ENCODE measurements at regions not wholly inside any gene's neighbourhood (a gene's known extent, or its start where the extent isn't known, plus 50 kb on each side); places are given as distances from the start of the nearest gene placed in this dataset.
"Not testable (repeated sequence)": the region's sequence is repeated elsewhere in the genome, so short reads cannot be mapped to it uniquely, and the experiment has no call there.

DNA sequence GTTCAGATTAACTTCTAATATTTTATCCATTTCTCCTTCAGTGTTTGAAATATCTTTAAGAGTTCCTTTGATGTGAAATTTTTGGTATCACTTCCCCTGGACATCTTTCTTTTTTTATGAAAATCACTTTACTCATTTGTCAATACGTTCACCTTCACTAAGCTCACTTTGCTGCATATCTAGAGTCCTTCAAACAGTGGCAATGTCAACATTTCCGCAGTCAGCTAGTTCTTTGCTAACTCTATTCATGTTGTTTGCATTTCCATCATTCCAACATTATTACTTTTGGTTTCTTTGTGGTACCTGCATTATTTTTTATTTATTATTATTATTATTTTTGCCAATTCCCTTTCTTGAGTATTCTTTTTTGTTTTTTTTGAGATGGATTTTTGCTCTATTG, 203.0 kb downstream of the GPAT3 start:
- H3K27me3 ChIP-seq: no peaks in the 10 kb centered on the region
- no peak for DNase-seq (ENCODE audit: low read depth in 1 of 2, low spot score in 1 of 2)
- H3K9me3 ChIP-seq (ENCODE audit: low read depth): no peaks in the 10 kb centered on the region
- TF ChIP-seq, protein P1, sequence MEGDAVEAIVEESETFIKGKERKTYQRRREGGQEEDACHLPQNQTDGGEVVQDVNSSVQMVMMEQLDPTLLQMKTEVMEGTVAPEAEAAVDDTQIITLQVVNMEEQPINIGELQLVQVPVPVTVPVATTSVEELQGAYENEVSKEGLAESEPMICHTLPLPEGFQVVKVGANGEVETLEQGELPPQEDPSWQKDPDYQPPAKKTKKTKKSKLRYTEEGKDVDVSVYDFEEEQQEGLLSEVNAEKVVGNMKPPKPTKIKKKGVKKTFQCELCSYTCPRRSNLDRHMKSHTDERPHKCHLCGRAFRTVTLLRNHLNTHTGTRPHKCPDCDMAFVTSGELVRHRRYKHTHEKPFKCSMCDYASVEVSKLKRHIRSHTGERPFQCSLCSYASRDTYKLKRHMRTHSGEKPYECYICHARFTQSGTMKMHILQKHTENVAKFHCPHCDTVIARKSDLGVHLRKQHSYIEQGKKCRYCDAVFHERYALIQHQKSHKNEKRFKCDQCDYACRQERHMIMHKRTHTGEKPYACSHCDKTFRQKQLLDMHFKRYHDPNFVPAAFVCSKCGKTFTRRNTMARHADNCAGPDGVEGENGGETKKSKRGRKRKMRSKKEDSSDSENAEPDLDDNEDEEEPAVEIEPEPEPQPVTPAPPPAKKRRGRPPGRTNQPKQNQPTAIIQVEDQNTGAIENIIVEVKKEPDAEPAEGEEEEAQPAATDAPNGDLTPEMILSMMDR (IDR thresholded peaks at IDR 0.05; ENCODE audit: low read depth, low read length): no peak
- H3K27ac ChIP-seq: no peak overlapping the region
- H3K36me3 ChIP-seq: no peaks in the 10 kb centered on the region
- H3K4me1 ChIP-seq (ENCODE audit: low read depth): no peaks in the 10 kb centered on the region
- H3K4me3 ChIP-seq: no peak overlapping the region

DNA sequence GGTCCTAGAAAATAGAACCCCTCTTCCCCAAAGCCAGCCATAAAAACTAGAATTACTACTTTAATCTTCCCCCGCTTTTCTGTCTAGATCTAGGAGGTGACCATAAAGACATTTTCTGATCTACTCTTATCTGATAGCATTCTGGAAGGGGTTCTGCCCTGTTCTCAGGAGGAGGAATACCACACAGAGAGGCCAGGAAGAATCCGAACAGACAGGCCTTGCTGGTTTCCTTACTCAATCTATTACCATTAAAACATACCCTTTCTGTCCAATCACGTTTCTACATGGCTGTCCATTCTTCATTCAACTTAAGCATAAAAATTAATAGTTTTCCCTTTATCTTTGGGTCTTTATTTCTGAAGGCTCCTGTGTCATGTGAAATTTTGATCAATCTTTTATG, 198.7 kb downstream of the GPAT3 start:
- Histone ChIP-seq H3K9me3 (ENCODE audit: low read depth) (no peaks in the 10 kb centered on the region), H3K27ac (no peak overlapping the region), H3K4me1 (ENCODE audit: low read depth) (no peaks in the 10 kb centered on the region), H3K36me3 (no peaks in the 10 kb centered on the region), H3K27me3 (no peaks in the 10 kb centered on the region), H3K4me3 (no peak overlapping the region)
- TF ChIP-seq, protein P1 (IDR thresholded peaks at IDR 0.05; ENCODE audit: low read depth, low read length): no peak
- no peak for DNase-seq (ENCODE audit: low read depth in 1 of 2, low spot score in 1 of 2)

GRCh38 chr4:83732114-83732635, 196.3 kb downstream of the GPAT3 start:
- TF ChIP-seq, protein P1 (IDR thresholded peaks at IDR 0.05; ENCODE audit: low read depth, low read length): no peak
- H3K27me3 ChIP-seq: no peaks in the 10 kb centered on the region
- no peak for DNase-seq (ENCODE audit: low read depth in 1 of 2, low spot score in 1 of 2)

GRCh38 chr4:83731609-83732008, 195.7 kb downstream of the GPAT3 start:
- no peak for DNase-seq (ENCODE audit: low read depth in 1 of 2, low spot score in 1 of 2)
- no peak overlapping the region for H3K4me3 ChIP-seq
- TF ChIP-seq, protein P1 (IDR thresholded peaks at IDR 0.05; ENCODE audit: low read depth, low read length): no peak

More at GRCh38 chr4:83732114-83732635, 196.3 kb downstream of the GPAT3 start:
- Histone ChIP-seq H3K4me1 (ENCODE audit: low read depth) (no peaks in the 10 kb centered on the region), H3K36me3 (no peaks in the 10 kb centered on the region), H3K9me3 (ENCODE audit: low read depth) (no peaks in the 10 kb centered on the region), H3K4me3 (no peak overlapping the region), H3K27ac (no peak overlapping the region)

GRCh38 chr4:83730958-83731357, 195.1 kb downstream of the GPAT3 start:
- H3K4me3 ChIP-seq; H3K4me1 ChIP-seq (ENCODE audit: low read depth); H3K27ac ChIP-seq; H3K27me3 ChIP-seq; DNase-seq (ENCODE audit: low read depth in 1 of 2, low spot score in 1 of 2); H3K36me3 ChIP-seq; H3K9me3 ChIP-seq (ENCODE audit: low read depth): not testable (repeated sequence)

More at GRCh38 chr4:83731609-83732008, 195.7 kb downstream of the GPAT3 start:
- Histone ChIP-seq H3K27me3 (no peaks in the 10 kb centered on the region), H3K4me1 (ENCODE audit: low read depth) (no peaks in the 10 kb centered on the region), H3K36me3 (no peaks in the 10 kb centered on the region), H3K9me3 (ENCODE audit: low read depth) (no peaks in the 10 kb centered on the region), H3K27ac (no peak overlapping the region)

GRCh38 chr4:83728191-83728590, 192.3 kb downstream of the GPAT3 start:
- no peaks in the 10 kb centered on the region for H3K9me3 ChIP-seq (ENCODE audit: low read depth)
- H3K27me3 ChIP-seq: no peaks in the 10 kb centered on the region
- no peak overlapping the region for H3K4me3 ChIP-seq
- no peaks in the 10 kb centered on the region for H3K4me1 ChIP-seq (ENCODE audit: low read depth)
- TF ChIP-seq, protein P1 (IDR thresholded peaks at IDR 0.05; ENCODE audit: low read depth, low read length): no peak
- H3K36me3 ChIP-seq: no peaks in the 10 kb centered on the region
- H3K27ac ChIP-seq: no peak overlapping the region
- no peak for DNase-seq (ENCODE audit: low read depth in 1 of 2, low spot score in 1 of 2)
